IMR-90 (cell line): ENCODE measurements at regions not wholly inside any gene's neighbourhood (a gene's known extent, or its start where the extent isn't known, plus 50 kb on each side); places are given as distances from the start of the nearest gene placed in this dataset.

Experiments used
- ATAC-seq: fragments of 200-7000 bp; cut with Tn5 transposase; 2 replicates; pipeline ENCODE4 v1.9.1; 2020; ENCODE audit warnings: low read depth, mild to moderate bottlenecking, moderate library complexity
- BruUV-seq: library from RNA; stranded (reverse); fragments of 400-500 nt; replicated peaks from 2 replicates; lab custom pipeline; 2021; lab: Mats Ljungman, UMichigan
- CTCF ChIA-PET: fragments of 300-600 bp; formaldehyde crosslinking; extraction: SDS; loops from one replicate; lab custom pipeline; 2021; ENCODE audit warnings: antibody characterized with exemption; lab: Yijun Ruan, JAX
- POLR2A ChIA-PET: fragments of 300-600 bp; sonication (Branson Sonifier 250); formaldehyde crosslinking; loops from one replicate; lab custom pipeline; 2022; ENCODE audit warnings: antibody characterized with exemption; ENCODE audit not compliant: unreplicated experiment; lab: Charles Lee
- DNase-seq: peaks from one replicate; pipeline ENCODE4 v3.0.0; 2013
- H2AFZ ChIP-seq: replicated peaks from 2 replicates; pipeline ENCODE3; 2013; ENCODE audit warnings: low read length, mild to moderate bottlenecking; ENCODE audit not compliant: poor library complexity
- H2AK5ac ChIP-seq: 2 replicates; pipeline ENCODE4 v1.6.1; 2013; ENCODE audit warnings: low read depth, low read length, inconsistent platforms
- H2AK9ac ChIP-seq: replicated peaks from 2 replicates; pipeline ENCODE3; 2013; ENCODE audit warnings: mild to moderate bottlenecking, low read depth, low read length, moderate library complexity; ENCODE audit not compliant: poor library complexity
- H2BK120ac ChIP-seq: 2 replicates; pipeline ENCODE4 v1.6.1; 2013; ENCODE audit warnings: low read depth, low read length, inconsistent platforms
- H2BK15ac ChIP-seq: 3 replicates; pipeline ENCODE4 v1.6.1; 2013; ENCODE audit warnings: low read depth, low read length, inconsistent platforms
- H2BK20ac ChIP-seq: 2 replicates; pipeline ENCODE4 v1.6.1; 2013; ENCODE audit warnings: low read depth, mild to moderate bottlenecking, inconsistent platforms, low read length, moderate library complexity
- H2BK5ac ChIP-seq: 2 replicates; pipeline ENCODE4 v1.6.1; 2013; ENCODE audit warnings: mild to moderate bottlenecking, low read depth, low read length, inconsistent platforms; ENCODE audit not compliant: poor library complexity, severe bottlenecking
- H3K14ac ChIP-seq: replicated peaks from 2 replicates; pipeline ENCODE4 v1.6.1; 2013; ENCODE audit warnings: low read depth, low read length, inconsistent platforms
- H3K18ac ChIP-seq: 2 replicates; pipeline ENCODE4 v1.6.1; 2013; ENCODE audit warnings: low read depth, low read length, control low read depth
- H3K23ac ChIP-seq: 2 replicates; pipeline ENCODE4 v1.6.1; 2013; ENCODE audit warnings: low read depth, low read length, inconsistent platforms
- H3K27ac ChIP-seq: 2 replicates; pipeline ENCODE4 v1.5.1; 2013; ENCODE audit warnings: mild to moderate bottlenecking, control low read depth, low read length; ENCODE audit not compliant: insufficient read depth
- H3K27me3 ChIP-seq: 2 replicates; pipeline ENCODE4 v1.6.1; 2013; ENCODE audit warnings: low read length; ENCODE audit not compliant: control insufficient read depth, insufficient read depth
- H3K36me3 ChIP-seq: 2 replicates; pipeline ENCODE4 v1.6.1; 2013; ENCODE audit warnings: low read length, mixed read lengths; ENCODE audit not compliant: control insufficient read depth, insufficient read depth
- H3K4ac ChIP-seq: 2 replicates; pipeline ENCODE4 v1.6.1; 2013; ENCODE audit warnings: low read depth, low read length, inconsistent platforms
- H3K4me1 ChIP-seq: 2 replicates; pipeline ENCODE4 v1.6.1; 2013; ENCODE audit warnings: low read length, mixed read lengths; ENCODE audit not compliant: control insufficient read depth, insufficient read depth
- H3K4me2 ChIP-seq: 2 replicates; pipeline ENCODE4 v1.6.1; 2013; ENCODE audit warnings: low read depth, mild to moderate bottlenecking, control low read depth, low read length, moderate library complexity
- H3K4me3 ChIP-seq: 2 replicates; pipeline ENCODE4 v1.5.1; 2013; ENCODE audit warnings: low read depth, mild to moderate bottlenecking, control low read depth, low read length, moderate library complexity; ENCODE audit not compliant: insufficient read depth
- H3K56ac ChIP-seq: 2 replicates; pipeline ENCODE4 v1.6.1; 2013; ENCODE audit warnings: low read length, inconsistent platforms; ENCODE audit not compliant: insufficient read depth; ENCODE audit errors: extremely low read depth
- H3K79me1 ChIP-seq, 2 experiments: 2 replicates each; pipeline ENCODE4 v1.6.1; 2013; ENCODE audit warnings: low read length in 2 of 2, inconsistent platforms in 1 of 2, low read depth in 1 of 2
- H3K9ac ChIP-seq: 2 replicates; pipeline ENCODE4 v1.6.1; 2013; ENCODE audit warnings: low read depth, low read length, control low read depth
- H3K9me1 ChIP-seq: 2 replicates; pipeline ENCODE4 v1.6.1; 2013; ENCODE audit warnings: low read length, inconsistent platforms; ENCODE audit not compliant: insufficient read depth
- H3K9me3 ChIP-seq: 2 replicates; pipeline ENCODE4 v1.6.1; 2013; ENCODE audit warnings: low read length; ENCODE audit not compliant: control insufficient read depth, insufficient read depth
- H4K20me1 ChIP-seq: 2 replicates; pipeline ENCODE4 v1.6.1; 2013; ENCODE audit warnings: low read length, inconsistent platforms; ENCODE audit not compliant: insufficient read depth
- H4K5ac ChIP-seq: 2 replicates; pipeline ENCODE4 v1.6.1; 2013; ENCODE audit warnings: mild to moderate bottlenecking, low read depth, low read length, control low read depth
- H4K8ac ChIP-seq, 2 experiments: 2 replicates each; pipeline ENCODE4 v1.6.1; 2013; ENCODE audit warnings: low read depth in 2 of 2, low read length in 2 of 2, control low read depth in 1 of 2, inconsistent platforms in 1 of 2
- H4K91ac ChIP-seq: 2 replicates; pipeline ENCODE4 v1.6.1; 2013; ENCODE audit warnings: low read depth, low read length, inconsistent platforms; ENCODE audit not compliant: insufficient read depth
- CEBPB ChIP-seq: IDR thresholded peaks from 2 replicates; pipeline ENCODE4 v1.6.1; 2012; ENCODE audit warnings: low read depth, low read length, improper control_type of control experiment
- CHD1 ChIP-seq: IDR thresholded peaks from 2 replicates; pipeline ENCODE4 v1.6.1; 2012; ENCODE audit warnings: low read depth, low read length, improper control_type of control experiment
- MAZ ChIP-seq: IDR thresholded peaks from 2 replicates; pipeline ENCODE4 v1.6.1; 2012; ENCODE audit warnings: low read depth, mild to moderate bottlenecking, low read length, improper control_type of control experiment, moderate library complexity, borderline replicate concordance
- NFE2L2 ChIP-seq: fragments of 150-350 bp; IDR thresholded peaks from 2 replicates; pipeline ENCODE4 v1.6.1; 2016; ENCODE audit warnings: low read depth, mild to moderate bottlenecking, low read length
- RFX5 ChIP-seq: IDR thresholded peaks from 2 replicates; pipeline ENCODE4 v1.8.0; 2012; ENCODE audit warnings: low read depth, mild to moderate bottlenecking, low read length, moderate library complexity
- USF2 ChIP-seq: fragments of 150-350 bp; IDR thresholded peaks from 2 replicates; pipeline ENCODE4 v1.6.1; 2017; ENCODE audit warnings: mild to moderate bottlenecking, antibody characterized with exemption, low read length, low read depth
- WGBS, 2 experiments: methylation state at CpG; one replicate each; pipeline versions ENCODE4 v1.1.5 to v1.1.7; 2013; ENCODE audit warnings: missing lambda C conversion rate in 2 of 2; ENCODE audit not compliant: insufficient read length in 1 of 2; ENCODE audit errors: extremely low coverage in 2 of 2; 5-methylcytosine and 5-hydroxymethylcytosine counted together
- dilution Hi-C: fragments of 300-500 bp; cut with HindIII; formaldehyde crosslinking; loops from one replicate; pipeline ENCODE4 v1.14.3; 2018; ENCODE audit warnings: low sequenced_read_pairs; ENCODE audit not compliant: unreplicated experiment
- in situ Hi-C: fragments of 300-500 bp; cut with MboI; formaldehyde crosslinking; loops from 3 replicates; pipeline ENCODE4 v1.14.3; 2019; ENCODE audit warnings: low sequenced_read_pairs, inconsistent platforms, mixed read lengths
- intact Hi-C: fragments of 100-400 bp; cut with micrococcal nuclease; formaldehyde crosslinking; loops from 2 replicates; pipeline ENCODE4 v1.10.0; 2022

GRCh38 chr6:43862925-43863324, 92.9 kb downstream of the VEGFA start:
- BruUV-seq = no TSS peak
- H2AK9ac ChIP-seq = no peak overlapping the region
- no peak overlapping the region for H2BK15ac ChIP-seq
- no peak overlapping the region for H3K27ac ChIP-seq
- no peak overlapping the region for H3K4me2 ChIP-seq
- H3K27me3 ChIP-seq = peaks cover 48% of the 10 kb centered on the region
- no peak overlapping the region for H3K14ac ChIP-seq
- ATAC-seq (no peak), DNase-seq (no peak)
- no peaks in the 10 kb centered on the region for H3K79me1 ChIP-seq
- H3K36me3 ChIP-seq = no peaks in the 10 kb centered on the region
- H4K91ac ChIP-seq = no peak overlapping the region
- H3K56ac ChIP-seq = no peak overlapping the region
- H3K18ac ChIP-seq = no peak overlapping the region
- no peak overlapping the region for H3K4ac ChIP-seq
- no peak overlapping the region for H4K5ac ChIP-seq
- H3K9me3 ChIP-seq = no peaks in the 10 kb centered on the region
- no peak overlapping the region for H2BK20ac ChIP-seq
- no peak overlapping the region for H3K9ac ChIP-seq
- no peak overlapping the region for H2BK5ac ChIP-seq
- dilution Hi-C loops (no loop called here), in situ Hi-C loops (no loop called here), intact Hi-C loops (no loop called here)
- no peak for TF ChIP-seq MAZ
- TF ChIP-seq RFX5 = no peak
- TF ChIP-seq NFE2L2 = no peak
- no peak for TF ChIP-seq CEBPB
- 0 out of 2 replicates have a peak, but pooled peaks have one; percentile 20 for TF ChIP-seq USF2
- no peak for TF ChIP-seq CHD1
- H3K4me3 ChIP-seq = no peak overlapping the region
- no peak overlapping the region for H2BK120ac ChIP-seq
- H2AFZ ChIP-seq = no peak overlapping the region
- no peak overlapping the region for H2AK5ac ChIP-seq
- no peak overlapping the region for H4K8ac ChIP-seq
- WGBS, 2 experiments = no CpG with 5 or more reads among the region's 2 CpGs
- H4K20me1 ChIP-seq = no peaks in the 10 kb centered on the region
- ChIA-PET CTCF (no interaction called here), POLR2A (no interaction called here)
- no peaks in the 10 kb centered on the region for H3K4me1 ChIP-seq
- H3K23ac ChIP-seq = no peak overlapping the region
- H3K9me1 ChIP-seq = no peaks in the 10 kb centered on the region
